ENCODE measurements at regions not wholly inside any gene's neighbourhood (a gene's known extent, or its start where the extent isn't known, plus 50 kb on each side); places are given as distances from the start of the nearest gene placed in this dataset.

- Histone ChIP-seq H3K9ac (ENCODE audit: low read length in 3 of 3) (no peak overlapping the region), H3K4me1 (ENCODE audit: control insufficient read depth in 2 of 3, insufficient read depth in 2 of 3, low read depth in 1 of 3, low read length in 3 of 3) (peaks cover 0 to 2% (median 0%) of the 10 kb centered on the region in 3 donors), H3K9me3 (ENCODE audit: control insufficient read depth in 2 of 3, insufficient read depth in 1 of 3, low read length in 3 of 3) (no peaks in the 10 kb centered on the region), H3K4me3 (ENCODE audit: low read length in 3 of 3) (no peak overlapping the region), H3K27me3 (ENCODE audit: control insufficient read depth, insufficient read depth, low read length) (no peaks in the 10 kb centered on the region), H3K27ac (ENCODE audit: low read depth in 2 of 2, low read length in 2 of 2) (no peak overlapping the region), H3K36me3 (ENCODE audit: control insufficient read depth in 2 of 3, insufficient read depth in 3 of 3, low read length in 3 of 3) (no peaks in the 10 kb centered on the region)
- DNase-seq = no peak
- FAIRE-seq = no peak
- no peak for TF ChIP-seq CTCF (IDR thresholded peaks at IDR 0.05; ENCODE audit: borderline replicate concordance, extremely low read depth, insufficient read depth)
- intact Hi-C loops (cut with DNase I) = no loop called here
Observed at GRCh38 chr20:53840532-53840931, 229.9 kb downstream of the BCAS1 start.

GRCh38 chr20:53839423-53840176 lies 230.8 kb downstream of the BCAS1 start:
- TF ChIP-seq CTCF (IDR thresholded peaks at IDR 0.05; ENCODE audit: borderline replicate concordance, extremely low read depth, insufficient read depth) = no peak
- H3K4me3 ChIP-seq (ENCODE audit: low read length in 3 of 3) = no peak overlapping the region
- no peaks in the 10 kb centered on the region for H3K9me3 ChIP-seq (ENCODE audit: control insufficient read depth in 2 of 3, insufficient read depth in 1 of 3, low read length in 3 of 3)
- intact Hi-C loops (cut with DNase I) = no loop called here
- FAIRE-seq (no peak), DNase-seq (peak in 1 of 5 donors; percentile 78)
- no peaks in the 10 kb centered on the region for H3K36me3 ChIP-seq (ENCODE audit: control insufficient read depth in 2 of 3, insufficient read depth in 3 of 3, low read length in 3 of 3)
- no peak overlapping the region for H3K9ac ChIP-seq (ENCODE audit: low read length in 3 of 3)
- H3K27me3 ChIP-seq (ENCODE audit: control insufficient read depth, insufficient read depth, low read length) = no peaks in the 10 kb centered on the region
- H3K27ac ChIP-seq (ENCODE audit: low read depth in 2 of 2, low read length in 2 of 2) = no peak overlapping the region
- H3K4me1 ChIP-seq (ENCODE audit: control insufficient read depth in 2 of 3, insufficient read depth in 2 of 3, low read depth in 1 of 3, low read length in 3 of 3) = peaks cover 0 to 2% (median 0%) of the 10 kb centered on the region in 3 donors

GRCh38 chr20:53838311-53838868 lies 232.0 kb downstream of the BCAS1 start:
- intact Hi-C loops (cut with DNase I) = no loop called here
- H3K27me3 ChIP-seq (ENCODE audit: control insufficient read depth, insufficient read depth, low read length) = no peaks in the 10 kb centered on the region
- no peak for DNase-seq
- no peak overlapping the region for H3K27ac ChIP-seq (ENCODE audit: low read depth in 2 of 2, low read length in 2 of 2)
- H3K36me3 ChIP-seq (ENCODE audit: control insufficient read depth in 2 of 3, insufficient read depth in 3 of 3, low read length in 3 of 3) = no peaks in the 10 kb centered on the region
- H3K9me3 ChIP-seq (ENCODE audit: control insufficient read depth in 2 of 3, insufficient read depth in 1 of 3, low read length in 3 of 3) = no peaks in the 10 kb centered on the region
- peaks cover 0 to 2% (median 0%) of the 10 kb centered on the region in 3 donors for H3K4me1 ChIP-seq (ENCODE audit: control insufficient read depth in 2 of 3, insufficient read depth in 2 of 3, low read depth in 1 of 3, low read length in 3 of 3)
- FAIRE-seq = no peak
- H3K9ac ChIP-seq (ENCODE audit: low read length in 3 of 3) = no peak overlapping the region
- no peak for TF ChIP-seq CTCF (IDR thresholded peaks at IDR 0.05; ENCODE audit: borderline replicate concordance, extremely low read depth, insufficient read depth)
- no peak overlapping the region for H3K4me3 ChIP-seq (ENCODE audit: low read length in 3 of 3)

All from kidney (tissue), 13 donors.